ENCODE measurements at regions not wholly inside any gene's neighbourhood (a gene's known extent, or its start where the extent isn't known, plus 50 kb on each side); places are given as distances from the start of the nearest gene placed in this dataset.

GRCh38 chr5:92567831-92568450 is 1013.1 kb downstream of the NR2F1-AS1 start:
- no peaks in the 10 kb centered on the region for H3K36me3 Mint-ChIP-seq (ENCODE audit: low read depth)
- H3K9me3 Mint-ChIP-seq: no peaks in the 10 kb centered on the region
- DNase-seq (no peak), ATAC-seq (no peak)
- TF ChIP-seq CTCF (IDR thresholded peaks at IDR 0.05): no peak
- ChIA-PET POLR2A (no interaction called here), CTCF (no interaction called here)
- intact Hi-C loops (cut with micrococcal nuclease): no loop called here
- no peak overlapping the region for H3K4me3 Mint-ChIP-seq
- no peaks in the 10 kb centered on the region for H3K4me1 Mint-ChIP-seq (ENCODE audit: low read depth)
- H3K27me3 Mint-ChIP-seq: no peaks in the 10 kb centered on the region
- no peak overlapping the region for H3K27ac Mint-ChIP-seq

GRCh38 chr5:92566113-92566786 is 1014.8 kb downstream of the NR2F1-AS1 start:
- no peak overlapping the region for H3K4me3 Mint-ChIP-seq
- no peak overlapping the region for H3K27ac Mint-ChIP-seq
- intact Hi-C loops (cut with micrococcal nuclease): no loop called here
- no peaks in the 10 kb centered on the region for H3K9me3 Mint-ChIP-seq
- ChIA-PET POLR2A (no interaction called here), CTCF (no interaction called here)
- ATAC-seq (no peak), DNase-seq (no peak)
- H3K27me3 Mint-ChIP-seq: no peaks in the 10 kb centered on the region
- no peak for TF ChIP-seq CTCF (IDR thresholded peaks at IDR 0.05)
- H3K4me1 Mint-ChIP-seq (ENCODE audit: low read depth): no peaks in the 10 kb centered on the region
- no peaks in the 10 kb centered on the region for H3K36me3 Mint-ChIP-seq (ENCODE audit: low read depth)

- CTCF ChIA-PET: no interaction called here
- H3K4me1 Mint-ChIP-seq (ENCODE audit: low read depth): no peaks in the 10 kb centered on the region
- no peak for TF ChIP-seq CTCF (IDR thresholded peaks at IDR 0.05)
- H3K27me3 Mint-ChIP-seq: no peaks in the 10 kb centered on the region
- no peaks in the 10 kb centered on the region for H3K9me3 Mint-ChIP-seq
- ATAC-seq (no peak), DNase-seq (no peak)
- POLR2A ChIA-PET: no interaction called here
- H3K4me3 Mint-ChIP-seq: no peak overlapping the region
- intact Hi-C loops (cut with micrococcal nuclease): no loop called here
- no peak overlapping the region for H3K27ac Mint-ChIP-seq
- no peaks in the 10 kb centered on the region for H3K36me3 Mint-ChIP-seq (ENCODE audit: low read depth)
Measured at GRCh38 chr5:92565673-92566072, 1015.3 kb downstream of the NR2F1-AS1 start.

- TF ChIP-seq CTCF (IDR thresholded peaks at IDR 0.05): no peak
- Mint-ChIP-seq H3K4me1 (ENCODE audit: low read depth) (no peaks in the 10 kb centered on the region), H3K27ac (no peak overlapping the region), H3K36me3 (ENCODE audit: low read depth) (no peaks in the 10 kb centered on the region), H3K4me3 (no peak overlapping the region), H3K27me3 (no peaks in the 10 kb centered on the region), H3K9me3 (peaks cover 2% of the 10 kb centered on the region)
- intact Hi-C loops (cut with micrococcal nuclease): no loop called here
- ChIA-PET CTCF (no interaction called here), POLR2A (no interaction called here)
- ATAC-seq (no peak), DNase-seq (no peak)
Measured at GRCh38 chr5:92562065-92562464, 1019.0 kb downstream of the NR2F1-AS1 start.

GRCh38 chr5:92561411-92561959 is 1019.5 kb downstream of the NR2F1-AS1 start:
- ChIA-PET POLR2A (no interaction called here), CTCF (no interaction called here)
- Mint-ChIP-seq H3K27ac (no peak overlapping the region), H3K9me3 (peaks cover 2% of the 10 kb centered on the region), H3K27me3 (no peaks in the 10 kb centered on the region), H3K4me3 (no peak overlapping the region), H3K36me3 (ENCODE audit: low read depth) (no peaks in the 10 kb centered on the region), H3K4me1 (ENCODE audit: low read depth) (no peaks in the 10 kb centered on the region)
- DNase-seq (no peak), ATAC-seq (no peak)
- intact Hi-C loops (cut with micrococcal nuclease): no loop called here
- no peak for TF ChIP-seq CTCF (IDR thresholded peaks at IDR 0.05)

Data from activated CD8-positive, alpha-beta T cell treated with anti-CD3 and anti-CD28 coated beads for 36 hours (primary cell).